Activated T-helper 1 cell treated with anti-CD3 and anti-CD28 coated beads, Interleukin-12 subunit alpha, Interleukin-12 subunit beta, Interleukin-2, Interleukin-4 antibody, amounts not matched to agents 30 ng/mL and 10 ng/mL and 1 ng/mL, durations not matched to agents 14 hours and 24 hours and 36 hours (primary cell): ENCODE measurements at regions not wholly inside any gene's neighbourhood (a gene's known extent, or its start where the extent isn't known, plus 50 kb on each side); places are given as distances from the start of the nearest gene placed in this dataset.

Experiments
- DNase-seq: peaks from one replicate; pipeline ENCODE4 v3.0.0; 2021; ENCODE audit warnings: low spot score
- H3K27ac Mint-ChIP-seq: one replicate; pipeline ENCODE4 v1.8.0; 2021; ENCODE audit warnings: mild to moderate bottlenecking, mixed read lengths
- H3K27me3 Mint-ChIP-seq: one replicate; pipeline ENCODE4 v1.8.0; 2022; ENCODE audit warnings: mild to moderate bottlenecking, moderate library complexity, mixed read lengths; ENCODE audit not compliant: insufficient read depth
- H3K36me3 Mint-ChIP-seq: one replicate; pipeline ENCODE4 v1.8.0; 2021; ENCODE audit warnings: low read depth, mixed read lengths
- H3K4me1 Mint-ChIP-seq: one replicate; pipeline ENCODE4 v1.8.0; 2021; ENCODE audit warnings: low read depth, mixed read lengths
- H3K4me3 Mint-ChIP-seq: one replicate; pipeline ENCODE4 v1.8.0; 2021; ENCODE audit warnings: mild to moderate bottlenecking, moderate library complexity, mixed read lengths
- H3K9me3 Mint-ChIP-seq: one replicate; pipeline ENCODE4 v1.8.0; 2021; ENCODE audit warnings: mixed read lengths
- intact Hi-C: fragments of 100-400 bp; cut with micrococcal nuclease; formaldehyde crosslinking; loops from one replicate; pipeline ENCODE4 v1.15.1; 2024

- intact Hi-C loops = no loop called here
- Mint-ChIP-seq H3K9me3 (no peaks in the 10 kb centered on the region), H3K4me3 (no peak overlapping the region), H3K27ac (no peak overlapping the region), H3K4me1 (no peaks in the 10 kb centered on the region), H3K36me3 (no peaks in the 10 kb centered on the region), H3K27me3 (no peaks in the 10 kb centered on the region)
- DNase-seq = no peak
These were observed 163.2 kb upstream of the TBX18 start for GRCh38 chr6:84927551-84927950.

GRCh38 chr6:84926189-84927155 is 162.1 kb upstream of the TBX18 start:
- H3K27ac Mint-ChIP-seq = no peak overlapping the region
- DNase-seq = no peak
- H3K9me3 Mint-ChIP-seq = no peaks in the 10 kb centered on the region
- intact Hi-C loops = no loop called here
- H3K4me1 Mint-ChIP-seq = no peaks in the 10 kb centered on the region
- no peak overlapping the region for H3K4me3 Mint-ChIP-seq
- no peaks in the 10 kb centered on the region for H3K27me3 Mint-ChIP-seq
- no peaks in the 10 kb centered on the region for H3K36me3 Mint-ChIP-seq

GRCh38 chr6:84921891-84922290 is 157.5 kb upstream of the TBX18 start:
- Mint-ChIP-seq H3K27me3 (no peaks in the 10 kb centered on the region), H3K4me3 (no peak overlapping the region), H3K9me3 (no peaks in the 10 kb centered on the region), H3K36me3 (no peaks in the 10 kb centered on the region), H3K27ac (no peak overlapping the region), H3K4me1 (no peaks in the 10 kb centered on the region)
- DNase-seq = no peak
- intact Hi-C loops = no loop called here

- H3K4me1 Mint-ChIP-seq = no peaks in the 10 kb centered on the region
- no peak for DNase-seq
- no peaks in the 10 kb centered on the region for H3K27me3 Mint-ChIP-seq
- intact Hi-C loops = no loop called here
- H3K9me3 Mint-ChIP-seq = no peaks in the 10 kb centered on the region
- no peak overlapping the region for H3K4me3 Mint-ChIP-seq
- H3K27ac Mint-ChIP-seq = no peak overlapping the region
- H3K36me3 Mint-ChIP-seq = no peaks in the 10 kb centered on the region
These were observed 155.6 kb upstream of the TBX18 start for GRCh38 chr6:84920021-84920420.

- H3K4me3 Mint-ChIP-seq = no peak overlapping the region
- H3K4me1 Mint-ChIP-seq = no peaks in the 10 kb centered on the region
- H3K9me3 Mint-ChIP-seq = no peaks in the 10 kb centered on the region
- H3K27me3 Mint-ChIP-seq = no peaks in the 10 kb centered on the region
- no peak overlapping the region for H3K27ac Mint-ChIP-seq
- no peak for DNase-seq
- no peaks in the 10 kb centered on the region for H3K36me3 Mint-ChIP-seq
- intact Hi-C loops = no loop called here
These were observed 152.3 kb upstream of the TBX18 start for GRCh38 chr6:84916704-84917103.

- intact Hi-C loops = no loop called here
- H3K9me3 Mint-ChIP-seq = no peaks in the 10 kb centered on the region
- H3K27me3 Mint-ChIP-seq = no peaks in the 10 kb centered on the region
- no peak overlapping the region for H3K4me3 Mint-ChIP-seq
- H3K4me1 Mint-ChIP-seq = no peaks in the 10 kb centered on the region
- H3K36me3 Mint-ChIP-seq = no peaks in the 10 kb centered on the region
- no peak overlapping the region for H3K27ac Mint-ChIP-seq
- no peak for DNase-seq
These were observed 148.3 kb upstream of the TBX18 start for GRCh38 chr6:84912472-84913322.

GRCh38 chr6:84910906-84911607 is 146.7 kb upstream of the TBX18 start:
- no peak overlapping the region for H3K27ac Mint-ChIP-seq
- H3K36me3 Mint-ChIP-seq = no peaks in the 10 kb centered on the region
- no peaks in the 10 kb centered on the region for H3K4me1 Mint-ChIP-seq

GRCh38 chr6:84908304-84908904 is 144.0 kb upstream of the TBX18 start:
- H3K27me3 Mint-ChIP-seq = no peaks in the 10 kb centered on the region
- no peak overlapping the region for H3K4me3 Mint-ChIP-seq

More at GRCh38 chr6:84910906-84911607, 146.7 kb upstream of the TBX18 start:
- intact Hi-C loops = no loop called here
- H3K9me3 Mint-ChIP-seq = no peaks in the 10 kb centered on the region
- no peaks in the 10 kb centered on the region for H3K27me3 Mint-ChIP-seq
- DNase-seq = no peak
- H3K4me3 Mint-ChIP-seq = no peak overlapping the region

GRCh38 chr6:84906514-84906913 is 142.1 kb upstream of the TBX18 start:
- no peak for DNase-seq
- no peaks in the 10 kb centered on the region for H3K27me3 Mint-ChIP-seq
- no peak overlapping the region for H3K4me3 Mint-ChIP-seq

More at GRCh38 chr6:84908304-84908904, 144.0 kb upstream of the TBX18 start:
- intact Hi-C loops = no loop called here
- no peak for DNase-seq
- H3K9me3 Mint-ChIP-seq = no peaks in the 10 kb centered on the region
- no peaks in the 10 kb centered on the region for H3K36me3 Mint-ChIP-seq
- no peaks in the 10 kb centered on the region for H3K4me1 Mint-ChIP-seq
- H3K27ac Mint-ChIP-seq = no peak overlapping the region

GRCh38 chr6:84905823-84906222 is 141.4 kb upstream of the TBX18 start:
- no peak overlapping the region for H3K27ac Mint-ChIP-seq
- no peaks in the 10 kb centered on the region for H3K9me3 Mint-ChIP-seq
- no peaks in the 10 kb centered on the region for H3K36me3 Mint-ChIP-seq
- intact Hi-C loops = no loop called here
- no peak for DNase-seq
- no peak overlapping the region for H3K4me3 Mint-ChIP-seq
- H3K27me3 Mint-ChIP-seq = no peaks in the 10 kb centered on the region
- no peaks in the 10 kb centered on the region for H3K4me1 Mint-ChIP-seq

More at GRCh38 chr6:84906514-84906913, 142.1 kb upstream of the TBX18 start:
- Mint-ChIP-seq H3K9me3 (no peaks in the 10 kb centered on the region), H3K4me1 (no peaks in the 10 kb centered on the region), H3K36me3 (no peaks in the 10 kb centered on the region), H3K27ac (no peak overlapping the region)
- intact Hi-C loops = no loop called here

- intact Hi-C loops = no loop called here
- Mint-ChIP-seq H3K4me3 (no peak overlapping the region), H3K27me3 (no peaks in the 10 kb centered on the region), H3K36me3 (no peaks in the 10 kb centered on the region), H3K27ac (no peak overlapping the region), H3K9me3 (no peaks in the 10 kb centered on the region), H3K4me1 (no peaks in the 10 kb centered on the region)
- DNase-seq = no peak
These were observed 138.0 kb upstream of the TBX18 start for GRCh38 chr6:84902354-84902928.

GRCh38 chr6:84897988-84898594 is 133.7 kb upstream of the TBX18 start:
- no peaks in the 10 kb centered on the region for H3K4me1 Mint-ChIP-seq
- no peaks in the 10 kb centered on the region for H3K9me3 Mint-ChIP-seq
- H3K27ac Mint-ChIP-seq = no peak overlapping the region
- no peak for DNase-seq
- intact Hi-C loops = no loop called here
- H3K4me3 Mint-ChIP-seq = no peak overlapping the region
- no peaks in the 10 kb centered on the region for H3K27me3 Mint-ChIP-seq
- no peaks in the 10 kb centered on the region for H3K36me3 Mint-ChIP-seq
